Epidermal melanocyte (primary cell): ENCODE measurements at regions not wholly inside any gene's neighbourhood (a gene's known extent, or its start where the extent isn't known, plus 50 kb on each side); places are given as distances from the start of the nearest gene placed in this dataset.
"Not testable (repeated sequence)": the region's sequence is repeated elsewhere in the genome, so short reads cannot be mapped to it uniquely, and the experiment has no call there.

Source experiments
- DNase-seq: peaks from one replicate; pipeline ENCODE4 v3.0.0; 2011; ENCODE audit warnings: low spot score; ENCODE audit not compliant: insufficient read length

- no peak for DNase-seq
These were observed 386.5 kb upstream of the TCF4 start for GRCh38 chr18:55974521-55974920.

DNA sequence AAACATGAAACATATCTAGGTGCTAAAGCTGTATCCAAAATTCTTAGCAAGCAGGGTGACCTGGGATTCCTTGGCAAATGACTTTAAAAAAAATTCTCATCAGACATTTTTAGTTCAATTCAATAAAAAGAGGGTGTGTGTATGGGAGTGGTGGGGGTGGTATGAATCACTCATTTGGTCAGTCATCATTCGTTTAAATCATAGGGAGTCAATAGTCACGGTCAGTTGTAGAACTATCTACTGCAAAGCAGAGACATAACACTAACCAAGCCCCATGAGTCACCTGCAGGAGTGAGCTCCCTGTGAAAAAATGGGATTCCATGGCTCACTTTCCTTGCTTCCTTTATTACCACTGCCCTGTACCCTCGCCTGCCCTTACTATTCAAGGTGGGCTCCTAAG lies 380.6 kb upstream of the TCF4 start:
- DNase-seq: no peak

DNA sequence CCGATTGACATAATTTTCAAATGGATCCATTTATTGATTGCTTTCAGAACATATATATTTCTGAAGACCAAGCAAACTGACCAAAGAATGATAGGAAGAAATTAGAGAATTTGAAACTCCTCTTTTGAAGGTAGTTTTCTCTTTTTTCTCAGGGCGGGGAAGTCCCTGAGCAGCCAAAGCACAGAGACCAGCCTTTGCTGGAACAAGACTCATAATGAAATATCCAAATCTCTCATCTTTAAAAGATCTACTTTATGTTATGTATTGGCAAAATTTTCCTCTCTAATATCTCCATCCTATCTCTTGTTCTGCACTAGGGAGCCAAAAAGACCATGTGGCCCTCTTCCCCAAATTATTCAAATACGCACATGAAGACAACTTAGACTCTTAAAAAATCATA lies 379.0 kb upstream of the TCF4 start:
- DNase-seq: no peak

- DNase-seq: no peak
These were observed 376.2 kb upstream of the TCF4 start for GRCh38 chr18:55964171-55964570.

GRCh38 chr18:55953326-55953725 lies 365.3 kb upstream of the TCF4 start:
- no peak for DNase-seq

- DNase-seq: not testable (repeated sequence)
These were observed 363.7 kb upstream of the TCF4 start for GRCh38 chr18:55951738-55952137.

DNA sequence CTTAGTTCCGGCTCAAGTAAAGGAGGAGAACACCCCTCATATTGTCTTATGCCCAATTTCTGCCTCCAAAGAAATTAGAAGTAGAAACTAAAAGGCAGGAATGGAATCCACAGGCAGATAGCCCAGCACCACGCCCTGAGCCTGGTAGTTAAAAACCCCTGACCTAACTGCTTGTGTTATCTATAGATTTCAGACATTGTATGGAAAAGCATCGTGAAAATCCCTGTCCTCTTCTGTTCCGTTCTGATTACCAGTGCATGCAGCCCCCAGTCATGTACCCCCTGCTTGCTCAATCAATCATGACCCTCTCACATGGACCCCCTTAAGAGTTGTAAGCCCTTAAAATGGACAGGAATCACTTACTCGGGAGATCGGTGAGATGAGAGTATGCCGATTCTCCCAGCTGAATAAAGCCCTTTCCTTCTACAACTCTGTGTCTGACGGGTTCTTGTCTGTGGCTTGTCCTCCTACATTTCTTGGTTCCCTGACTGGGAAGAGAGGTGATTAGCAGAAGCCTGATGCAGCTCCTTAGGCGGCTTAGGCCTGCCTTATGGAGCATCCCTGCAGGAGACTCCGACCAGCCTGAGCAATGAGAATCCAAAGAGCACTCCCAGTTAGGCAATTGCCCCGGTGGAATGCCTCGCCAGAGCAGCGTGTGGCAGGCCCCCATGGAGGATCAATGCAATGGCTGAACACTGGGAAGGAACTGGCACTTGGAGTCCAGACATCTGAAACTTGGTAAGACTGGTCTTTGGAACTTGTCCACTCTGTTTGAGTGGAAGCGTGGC lies 362.6 kb upstream of the TCF4 start:
- DNase-seq: no peak

DNA sequence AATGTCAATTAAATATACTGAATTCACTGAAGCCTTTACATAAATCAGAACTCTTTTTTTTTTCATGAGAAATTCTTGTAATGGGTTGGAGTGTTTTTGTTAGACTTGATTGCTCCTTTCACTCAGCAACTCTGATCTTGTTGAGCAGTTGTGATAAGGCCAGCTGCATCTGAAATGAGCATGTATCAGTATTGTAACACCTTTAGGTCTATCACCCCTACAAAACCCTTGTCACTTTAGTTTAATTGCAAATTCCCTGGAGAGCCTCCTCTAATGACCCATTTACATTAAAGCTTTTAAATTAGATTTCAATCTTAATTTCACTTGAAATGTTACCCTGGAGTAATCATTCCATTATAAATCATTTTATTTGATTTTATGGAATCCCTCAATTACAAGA lies 346.8 kb upstream of the TCF4 start:
- DNase-seq: no peak

DNA sequence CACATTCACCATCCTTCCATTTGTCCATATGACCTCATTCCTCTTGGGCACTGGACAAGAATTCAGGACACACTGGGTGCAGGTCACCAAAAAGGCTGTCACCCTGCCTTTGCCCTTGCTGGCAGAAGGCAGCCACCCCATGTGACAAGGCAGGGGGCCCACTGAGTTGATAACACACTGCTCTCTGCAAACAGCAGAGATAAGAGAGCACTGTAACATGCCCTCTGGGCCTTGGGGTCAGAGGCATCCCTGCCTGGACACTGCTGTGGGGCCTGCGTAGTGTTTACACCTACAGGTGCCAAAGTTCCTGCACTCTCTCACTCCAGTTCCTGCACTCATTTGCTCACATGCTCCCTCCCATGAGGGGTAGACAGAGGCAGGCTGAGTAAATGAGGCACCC lies 344.7 kb upstream of the TCF4 start:
- DNase-seq: no peak

GRCh38 chr18:55927831-55928230 lies 339.8 kb upstream of the TCF4 start:
- no peak for DNase-seq

GRCh38 chr18:55925772-55926171 lies 337.8 kb upstream of the TCF4 start:
- no peak for DNase-seq

DNA sequence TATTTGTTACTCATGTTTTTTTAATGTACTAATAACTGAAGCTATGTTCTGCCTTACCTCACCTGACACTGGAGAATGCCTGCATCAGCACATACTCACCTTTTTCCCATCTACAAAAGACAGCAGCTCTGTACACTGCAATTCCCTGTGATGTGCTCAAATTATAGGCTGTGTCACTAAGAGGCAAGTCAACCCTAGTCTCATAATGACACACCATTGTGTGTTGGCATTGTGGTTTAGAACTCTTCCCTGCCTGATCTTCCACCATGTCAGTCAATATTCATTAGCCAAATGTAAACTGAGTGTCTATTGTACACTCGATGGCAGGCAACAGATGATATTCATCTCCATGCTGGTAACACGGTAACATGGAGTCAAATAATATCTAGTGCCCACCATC lies 332.1 kb upstream of the TCF4 start:
- no peak for DNase-seq

- no peak for DNase-seq
These were observed 330.5 kb upstream of the TCF4 start for GRCh38 chr18:55918444-55918843.

GRCh38 chr18:55912919-55913318 lies 324.9 kb upstream of the TCF4 start:
- DNase-seq: no peak

DNA sequence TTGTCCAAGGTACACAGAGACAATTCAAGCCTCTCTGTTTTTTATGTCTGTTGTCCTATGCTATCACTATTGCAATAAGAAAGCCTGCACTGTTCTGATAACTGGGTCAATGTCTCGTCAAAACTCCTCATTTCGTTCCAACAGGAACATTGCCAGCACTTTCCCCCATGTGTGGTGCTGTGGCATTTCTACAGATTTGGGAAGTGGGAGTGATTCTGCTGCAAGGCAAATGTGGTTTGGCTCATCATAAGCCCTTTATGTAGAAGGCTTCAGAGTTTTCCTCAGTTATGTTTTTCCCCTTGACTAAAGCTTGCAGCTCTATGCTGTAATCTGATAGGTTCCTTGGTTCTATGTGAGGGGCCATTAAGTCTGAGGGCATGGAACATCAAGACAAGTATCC lies 324.1 kb upstream of the TCF4 start:
- no peak for DNase-seq

GRCh38 chr18:55910296-55910695 lies 322.3 kb upstream of the TCF4 start:
- DNase-seq: no peak

DNA sequence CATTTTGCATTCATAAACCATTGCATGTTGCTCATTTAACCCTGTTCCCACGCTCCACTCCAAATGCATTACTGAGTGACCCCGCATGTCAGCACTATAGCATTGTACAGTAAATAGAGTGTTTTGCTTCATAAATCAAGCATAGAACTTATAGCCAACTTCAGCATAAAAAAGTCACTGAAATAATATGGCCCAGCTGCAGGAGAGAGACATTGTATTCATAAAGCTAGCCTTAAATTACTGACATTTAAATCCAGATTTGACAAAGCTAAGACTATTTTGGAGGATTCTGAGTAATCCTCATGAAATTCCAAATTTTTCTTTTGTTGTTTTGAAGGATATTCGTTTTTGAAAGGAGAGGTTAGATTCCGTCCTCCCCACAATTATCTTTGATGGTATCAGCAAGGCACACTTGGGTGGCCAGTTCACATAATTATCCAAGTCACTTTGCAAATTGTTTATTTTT lies 320.9 kb upstream of the TCF4 start:
- DNase-seq: no peak

- no peak for DNase-seq
These were observed 319.6 kb upstream of the TCF4 start for GRCh38 chr18:55907453-55908175.

GRCh38 chr18:55906536-55906935 lies 318.5 kb upstream of the TCF4 start:
- DNase-seq: no peak

DNA sequence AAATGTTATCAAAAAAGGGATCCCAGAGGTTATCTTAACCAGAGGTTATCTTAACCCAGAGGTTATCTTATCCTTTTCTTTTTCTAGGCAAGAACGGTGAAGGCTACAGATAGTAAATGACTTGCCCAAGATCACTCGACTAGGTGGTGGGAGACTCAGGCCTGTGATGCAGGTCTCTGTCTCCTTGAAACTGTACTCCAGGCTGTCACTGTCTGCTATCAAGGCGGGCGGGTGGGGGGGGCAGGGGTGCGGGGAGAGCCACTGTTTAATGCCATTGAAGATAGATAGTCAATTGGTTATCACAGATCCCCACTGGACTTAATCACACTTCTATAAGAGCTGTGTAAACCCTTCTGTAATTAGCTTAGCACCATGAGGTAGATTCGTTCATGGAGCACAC lies 315.9 kb upstream of the TCF4 start:
- DNase-seq: no peak

DNA sequence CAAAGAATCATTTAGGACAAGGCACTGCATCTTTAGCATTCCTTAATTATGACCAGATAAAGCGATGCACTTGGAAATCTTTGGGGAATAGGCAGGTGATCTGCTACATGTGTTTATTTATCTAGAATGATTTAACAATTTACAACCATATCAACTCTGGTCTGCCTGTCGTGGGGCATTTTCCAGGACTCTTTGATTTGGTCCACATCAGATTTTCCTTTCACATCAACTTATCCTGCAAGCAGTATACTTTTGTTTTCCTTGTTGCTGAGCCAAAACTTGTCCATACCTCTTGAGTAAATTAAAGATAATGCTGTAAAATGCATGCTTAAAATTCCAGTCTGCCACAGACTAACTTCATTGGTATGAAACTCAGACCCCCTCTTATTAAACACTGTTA lies 312.4 kb upstream of the TCF4 start:
- DNase-seq: no peak

GRCh38 chr18:55897091-55897689 lies 309.2 kb upstream of the TCF4 start:
- DNase-seq: no peak

DNA sequence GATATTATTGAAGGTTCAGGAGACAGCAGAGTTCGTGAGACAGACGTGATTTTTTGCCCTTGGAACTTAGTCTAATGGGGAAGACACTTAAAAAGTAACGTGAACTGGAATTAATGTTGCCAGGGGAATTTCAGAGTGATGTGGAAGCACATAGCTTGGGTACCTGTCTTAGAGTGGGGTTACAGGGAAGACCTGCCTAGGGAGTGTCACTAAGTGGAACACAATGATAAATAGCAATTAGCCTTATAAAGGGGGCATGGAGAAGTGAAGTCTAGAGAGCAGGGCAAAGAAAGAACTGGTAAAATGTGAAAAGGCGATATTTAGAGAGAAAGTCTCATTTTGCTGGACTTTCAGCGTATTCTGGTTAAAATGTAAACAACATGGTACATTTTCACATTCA lies 306.0 kb upstream of the TCF4 start:
- no peak for DNase-seq
